GM12873 (cell line): ENCODE measurements at regions not wholly inside any gene's neighbourhood (a gene's known extent, or its start where the extent isn't known, plus 50 kb on each side); places are given as distances from the start of the nearest gene placed in this dataset.

Experiments used
- CTCF ChIP-seq: IDR thresholded peaks from 2 replicates; pipeline ENCODE4 v1.5.1; 2012; ENCODE audit warnings: low read depth, mild to moderate bottlenecking, moderate library complexity, low read length, control low read depth; ENCODE audit not compliant: insufficient read depth; ENCODE audit errors: missing control alignments

GRCh38 chr4:27930291-27930690 lies 1069.7 kb downstream of the STIM2 start:
- no peak for TF ChIP-seq CTCF

- TF ChIP-seq CTCF, result no peak
Observed at GRCh38 chr4:27930976-27931375, 1070.3 kb downstream of the STIM2 start.

GRCh38 chr4:27931584-27931983 lies 1070.9 kb downstream of the STIM2 start:
- TF ChIP-seq CTCF, result no peak

- no peak for TF ChIP-seq CTCF
Observed at GRCh38 chr4:27934871-27935270, 1074.2 kb downstream of the STIM2 start.

- TF ChIP-seq CTCF, result no peak
Observed at GRCh38 chr4:27946799-27947198, 1086.2 kb downstream of the STIM2 start.

- TF ChIP-seq CTCF, result no peak
Observed at GRCh38 chr4:27947302-27947701, 1086.7 kb downstream of the STIM2 start.

GRCh38 chr4:27964095-27964494 lies 1103.5 kb downstream of the STIM2 start:
- TF ChIP-seq CTCF, result no peak

GRCh38 chr4:27966664-27967063 lies 1106.0 kb downstream of the STIM2 start:
- no peak for TF ChIP-seq CTCF
